NCI-H226 (cell line): ENCODE measurements at regions not wholly inside any gene's neighbourhood (a gene's known extent, or its start where the extent isn't known, plus 50 kb on each side); places are given as distances from the start of the nearest gene placed in this dataset.
A peak's percentile ranks its signal among the peaks of the same experiment; 100 is the strongest.

Experiments used
- DNase-seq: peaks from one replicate; pipeline ENCODE4 v3.0.0-alpha.2; 2015

DNA sequence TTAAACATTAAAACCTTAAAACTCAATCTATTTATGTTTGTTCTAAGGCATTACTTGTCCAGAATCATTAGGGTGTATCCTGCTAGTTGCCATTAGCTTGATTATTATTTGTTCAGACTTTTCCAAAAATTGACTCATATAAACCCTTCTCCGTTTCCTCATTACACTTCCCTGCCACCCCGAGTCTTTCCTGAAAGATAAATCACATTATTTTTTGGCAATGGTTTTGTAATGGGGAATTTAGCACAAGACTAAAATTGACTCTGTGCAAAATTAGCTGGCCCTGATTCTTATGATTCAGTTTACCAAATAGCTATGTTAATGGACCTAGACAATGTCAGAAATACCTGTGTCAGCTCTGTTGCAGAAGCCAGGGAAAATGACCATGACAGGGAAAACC lies 112.2 kb upstream of the NT5C1B start:
- DNase-seq, result no peak

DNA sequence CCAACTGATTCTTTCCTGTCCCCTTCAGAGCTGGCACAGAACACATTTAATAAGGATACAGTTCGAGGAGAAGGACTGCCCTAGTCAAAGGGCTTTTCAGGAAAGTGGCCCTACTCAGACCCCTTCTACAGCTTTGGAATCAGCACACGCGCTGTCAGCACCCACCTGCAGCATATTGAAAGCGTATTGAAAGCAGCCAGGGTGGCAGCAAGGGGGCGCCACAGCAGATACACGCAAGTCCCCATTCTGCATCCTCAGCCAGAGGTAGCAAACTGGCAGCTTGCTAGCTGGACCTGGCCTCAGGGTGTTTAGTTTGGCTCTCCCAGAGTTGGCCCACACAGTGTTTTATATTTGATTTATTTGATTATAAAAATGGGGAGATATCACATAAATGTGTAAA lies 101.0 kb upstream of the NT5C1B start:
- DNase-seq, result no peak

DNA sequence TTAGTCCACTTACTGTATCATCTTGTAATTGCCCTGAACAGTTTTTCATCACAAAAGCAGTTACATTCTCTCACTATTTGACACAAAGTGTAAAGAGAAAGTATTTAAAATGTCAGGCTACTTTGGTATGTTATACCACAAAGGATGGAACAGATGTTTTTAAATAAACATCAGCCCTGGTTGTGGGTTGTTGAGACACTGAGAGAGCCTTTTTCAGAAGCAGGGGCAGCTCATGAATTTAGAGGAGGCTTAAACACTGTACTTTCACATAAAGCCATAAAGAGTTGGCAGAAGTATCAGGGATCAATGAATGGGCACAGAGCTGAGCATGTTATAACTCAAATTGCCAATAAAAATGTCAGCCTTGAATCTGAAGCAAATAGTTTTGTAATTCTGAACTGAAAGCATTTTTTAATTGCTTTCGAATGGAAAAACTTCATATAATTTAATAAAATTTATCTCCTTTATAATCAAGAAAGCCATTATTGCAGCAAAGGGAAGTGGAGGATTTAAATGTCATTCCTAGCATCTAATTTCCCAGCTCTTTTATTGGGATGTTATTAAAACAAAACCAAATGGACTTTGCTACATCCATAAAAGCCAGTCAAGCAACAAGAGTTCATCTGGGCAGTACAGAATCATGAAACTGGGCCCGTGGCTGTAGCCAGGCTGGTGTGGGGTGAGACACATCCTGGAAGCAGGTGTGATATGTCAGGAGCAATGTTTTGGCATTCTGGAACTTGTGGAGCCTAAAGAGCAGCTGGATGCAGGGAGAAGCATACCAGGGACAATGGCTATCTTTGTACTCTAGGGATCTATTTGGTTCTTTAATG lies 95.1 kb upstream of the NT5C1B start:
- DNase-seq, result no peak

DNA sequence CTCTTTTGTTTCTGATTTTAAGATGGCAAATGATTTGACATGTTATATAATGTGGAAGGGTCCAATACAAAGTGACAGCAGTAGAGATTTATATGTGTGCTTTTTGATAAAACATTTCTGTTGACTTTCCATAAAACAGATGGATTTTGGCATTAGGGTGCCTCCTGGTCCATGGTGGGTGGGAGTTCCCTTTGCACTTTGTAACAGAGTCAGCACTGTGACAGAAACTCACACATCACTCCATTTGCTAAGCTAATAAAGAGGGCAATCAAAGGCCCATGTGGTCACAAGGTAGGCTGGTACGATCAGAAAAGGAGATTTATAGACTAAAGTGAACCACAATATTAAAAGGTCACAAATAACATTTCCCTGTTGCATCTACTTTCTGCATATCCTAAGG lies 93.3 kb upstream of the NT5C1B start:
- DNase-seq, result no peak

DNA sequence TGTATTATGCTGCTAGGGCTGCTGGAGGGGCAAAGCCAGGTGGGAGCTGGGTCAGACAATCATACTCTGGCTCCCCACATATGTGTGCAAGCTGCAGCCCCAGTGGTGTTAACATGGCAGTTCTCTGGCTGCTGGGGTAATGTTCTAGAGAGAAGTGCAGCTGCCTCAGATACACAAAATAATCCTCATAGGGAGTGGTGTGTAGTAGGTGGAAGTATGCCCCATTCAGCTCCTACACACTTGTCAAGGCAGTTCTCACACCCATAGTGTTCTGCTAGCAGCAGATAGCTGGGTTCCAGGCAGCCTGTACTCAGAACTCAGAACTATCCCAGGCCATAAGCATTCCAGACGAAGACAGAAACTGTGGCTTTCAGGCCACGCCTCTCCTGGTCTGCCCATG lies 87.9 kb upstream of the NT5C1B start:
- DNase-seq, result no peak

DNA sequence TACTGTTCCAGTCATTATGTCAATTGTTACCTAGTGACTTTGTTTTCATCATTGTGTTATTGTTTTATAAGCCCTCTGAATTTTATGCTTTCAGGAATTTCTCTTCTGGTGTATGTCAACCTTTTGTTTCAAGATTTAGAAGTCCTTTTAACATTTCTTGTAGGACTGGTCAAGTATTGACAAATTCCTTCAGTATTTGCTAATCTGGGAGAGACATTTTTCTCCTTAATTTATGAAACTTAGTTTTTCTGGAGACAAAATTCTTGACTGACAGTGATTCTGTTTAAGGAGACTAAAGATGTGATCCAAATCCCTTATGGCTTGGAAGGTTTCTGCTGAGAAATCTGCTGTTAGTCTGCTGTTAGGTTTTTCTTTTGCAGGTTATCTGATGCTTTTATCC lies 84.9 kb upstream of the NT5C1B start:
- no peak for DNase-seq

DNA sequence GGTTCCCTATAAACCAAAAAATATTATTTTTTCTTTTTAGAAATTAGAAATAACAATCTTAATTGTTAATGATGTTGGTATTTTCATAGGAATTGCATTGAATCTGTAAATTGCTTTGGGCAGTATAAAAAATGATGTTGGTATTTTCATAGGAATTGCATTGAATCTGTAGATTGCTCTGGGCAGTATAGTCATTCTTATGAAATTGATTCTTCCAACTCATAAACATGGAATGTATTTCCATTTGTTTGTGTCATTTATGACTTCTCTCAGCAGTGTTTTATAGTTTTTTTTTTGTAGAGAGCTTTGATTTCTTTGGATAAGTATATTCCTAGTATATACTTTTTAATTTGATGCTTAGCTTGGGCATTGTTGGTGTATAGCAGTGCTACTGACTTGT lies 82.0 kb upstream of the NT5C1B start:
- no peak for DNase-seq

DNA sequence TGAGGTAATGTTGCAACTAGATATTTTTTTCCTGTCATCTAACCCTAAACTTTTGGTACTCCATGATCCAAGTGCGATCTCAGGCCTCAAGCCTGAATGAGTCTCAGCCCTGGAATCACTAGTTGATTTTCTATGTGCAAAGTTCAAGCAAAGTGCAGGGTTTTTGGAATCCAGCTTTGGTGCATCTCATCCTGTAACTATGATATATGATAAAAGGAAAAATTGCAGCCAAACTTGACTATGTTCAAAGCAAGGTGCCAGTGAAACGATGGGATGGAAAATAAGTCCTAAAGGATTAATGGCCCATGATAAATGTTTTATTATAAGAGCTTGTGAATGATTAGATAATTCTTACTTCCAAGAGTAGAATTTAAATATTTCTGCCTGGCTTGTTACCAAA lies 78.9 kb upstream of the NT5C1B start:
- no peak for DNase-seq

DNA sequence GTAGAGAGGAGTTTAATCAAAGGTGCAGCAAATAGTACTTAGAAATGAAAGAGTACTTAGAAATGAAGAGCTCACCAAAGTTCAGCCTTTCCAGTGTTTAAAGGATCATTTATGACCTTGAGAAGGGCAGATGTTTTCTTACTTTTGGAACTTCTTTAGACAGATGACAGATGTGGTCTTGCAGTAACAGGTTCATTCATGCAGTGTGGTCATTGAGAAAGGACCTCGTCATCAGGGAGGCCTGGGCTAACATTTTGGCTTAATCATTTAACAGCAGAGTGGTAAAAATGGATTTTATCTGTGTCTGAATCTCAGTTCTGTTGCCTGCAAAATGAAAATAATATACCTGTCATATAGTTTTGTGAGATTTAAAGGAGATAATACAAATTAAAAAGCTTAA lies 75.1 kb upstream of the NT5C1B start:
- no peak for DNase-seq

DNA sequence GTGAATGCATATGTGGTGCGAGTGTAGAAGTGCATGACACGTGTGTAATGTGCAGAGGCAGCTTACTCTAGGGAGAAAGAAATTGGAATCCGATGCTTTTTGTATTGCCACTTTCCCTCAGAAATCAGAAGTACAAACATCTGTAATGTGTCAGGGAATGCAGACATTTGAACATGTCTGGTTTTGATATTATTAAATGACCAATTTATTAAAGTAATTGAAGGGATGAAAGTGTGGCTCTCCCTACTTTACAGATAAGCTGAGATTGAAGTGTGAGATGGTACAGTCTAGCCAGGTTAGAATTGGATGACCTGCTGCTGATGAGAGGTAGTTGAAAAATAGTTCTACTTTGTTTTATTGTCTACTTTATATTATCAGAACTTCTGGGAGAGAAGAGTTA lies 74.5 kb upstream of the NT5C1B start:
- no peak for DNase-seq

DNA sequence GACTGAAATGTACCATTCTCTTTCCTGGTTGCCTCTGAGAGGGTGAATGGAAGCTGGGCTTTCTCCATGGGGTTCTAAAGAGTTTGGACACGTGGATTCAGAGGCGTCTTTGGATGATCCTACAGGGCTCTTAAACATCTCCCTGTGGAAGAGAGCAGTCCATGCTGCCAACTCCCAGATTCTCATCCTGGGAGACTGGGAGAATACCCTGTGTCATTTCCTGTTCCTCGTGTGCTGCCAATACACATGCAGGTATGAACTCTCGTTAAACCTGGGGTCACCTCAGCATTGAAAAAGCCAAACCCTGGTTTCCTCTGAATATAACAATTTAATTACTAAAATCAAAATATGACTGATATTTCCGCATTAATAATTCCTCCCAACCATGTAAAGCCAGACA lies 73.3 kb upstream of the NT5C1B start:
- peak; percentile 25 for DNase-seq

DNA sequence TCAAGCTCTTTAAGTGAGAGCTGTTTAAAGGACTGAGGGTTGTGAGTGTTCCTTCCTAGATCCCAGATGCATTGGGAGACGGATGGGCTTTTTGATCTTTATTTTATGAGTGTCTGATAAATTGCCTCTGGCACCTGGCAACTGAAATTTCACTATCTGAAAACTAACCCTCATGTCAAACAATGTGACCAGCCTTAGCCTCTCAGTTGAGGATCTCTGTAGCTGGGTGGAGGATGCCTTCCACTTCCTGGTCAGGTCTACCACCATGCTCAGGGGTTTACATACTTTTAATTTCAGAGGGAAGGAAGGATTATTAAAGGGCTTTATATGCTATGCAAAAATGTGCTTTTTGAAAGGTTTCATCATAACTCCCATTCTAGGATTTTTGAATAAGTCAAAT lies 70.5 kb upstream of the NT5C1B start:
- DNase-seq, result no peak

DNA sequence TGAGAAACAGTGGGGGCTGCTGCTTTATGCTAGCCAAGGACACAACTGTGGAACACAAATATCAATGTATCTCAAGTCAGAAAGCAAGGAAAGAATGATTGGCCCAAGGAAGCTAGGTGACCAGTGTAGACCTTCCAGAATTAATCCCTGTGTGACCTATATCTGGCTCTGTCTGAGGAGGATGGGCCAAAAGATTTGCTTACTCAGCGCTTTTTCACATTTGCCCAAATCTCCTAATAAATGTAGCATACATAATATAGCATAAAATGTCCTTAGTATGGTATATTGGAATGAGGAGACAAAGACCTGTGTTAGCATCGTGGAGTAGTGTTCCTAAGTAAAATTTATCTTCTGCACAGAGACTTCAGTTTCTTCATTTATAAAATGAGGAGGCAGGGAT lies 66.7 kb upstream of the NT5C1B start:
- no peak for DNase-seq

DNA sequence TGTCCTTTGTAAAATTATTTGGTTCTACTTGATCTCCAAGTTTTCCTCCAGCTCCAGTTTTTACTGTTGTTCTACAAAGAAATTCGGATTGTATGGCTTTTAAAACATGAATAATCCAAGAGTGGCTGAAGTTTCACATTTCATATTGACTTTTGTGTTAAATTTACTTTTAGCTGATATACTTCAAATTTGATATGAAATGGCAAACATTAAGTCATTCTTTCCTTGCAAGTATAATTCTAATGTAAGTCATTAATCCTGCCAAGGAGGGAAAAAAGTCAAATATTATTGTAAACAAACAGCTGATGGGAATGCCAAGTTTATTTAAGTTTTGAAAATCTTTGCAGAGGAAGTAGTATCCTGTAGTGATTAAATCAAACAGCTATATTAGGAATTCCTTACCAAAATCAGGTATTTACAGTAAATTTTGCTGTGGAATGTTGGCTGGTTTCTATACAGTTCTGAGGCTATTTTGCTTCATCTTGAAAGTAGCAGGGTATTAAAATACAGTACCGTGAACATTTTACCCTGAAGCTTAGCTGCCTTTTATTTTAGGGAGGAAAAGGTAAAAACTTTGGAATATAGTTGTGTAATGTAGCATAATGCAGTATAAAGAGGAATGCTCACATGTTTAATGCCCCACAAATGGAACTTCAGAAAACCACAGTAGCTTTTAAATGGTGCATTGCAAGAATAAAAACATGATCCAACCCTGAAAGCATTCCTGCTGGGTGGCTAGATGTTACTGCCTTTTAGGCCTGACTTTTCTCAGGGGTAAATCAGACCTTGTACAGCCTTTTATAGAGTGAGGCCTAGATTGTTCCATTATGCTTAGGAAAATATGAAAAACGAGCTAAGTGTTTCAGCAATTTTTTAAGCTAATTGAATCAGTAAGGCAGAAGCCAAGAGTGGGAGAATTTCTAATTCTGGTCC lies 62.7 kb upstream of the NT5C1B start:
- DNase-seq, result peak; percentile 13

DNA sequence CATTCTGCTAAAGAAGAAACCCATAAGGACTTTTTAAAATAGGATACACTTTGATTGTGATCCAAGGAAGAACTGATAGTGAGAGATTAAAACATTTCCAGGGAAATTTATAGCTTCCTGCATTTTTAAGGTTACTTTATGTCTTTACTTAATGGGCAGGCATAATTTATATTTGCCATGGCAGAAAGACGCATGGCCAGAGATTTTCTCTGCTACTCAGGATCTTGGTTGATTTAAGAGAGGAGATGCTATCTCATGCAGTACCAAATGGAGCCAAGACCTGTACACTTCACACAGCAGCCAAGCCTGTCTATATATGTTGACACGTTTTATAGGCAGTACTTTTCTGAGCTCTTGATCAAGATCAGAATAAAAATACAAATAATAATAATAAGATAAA lies 60.9 kb upstream of the NT5C1B start:
- DNase-seq, result no peak

DNA sequence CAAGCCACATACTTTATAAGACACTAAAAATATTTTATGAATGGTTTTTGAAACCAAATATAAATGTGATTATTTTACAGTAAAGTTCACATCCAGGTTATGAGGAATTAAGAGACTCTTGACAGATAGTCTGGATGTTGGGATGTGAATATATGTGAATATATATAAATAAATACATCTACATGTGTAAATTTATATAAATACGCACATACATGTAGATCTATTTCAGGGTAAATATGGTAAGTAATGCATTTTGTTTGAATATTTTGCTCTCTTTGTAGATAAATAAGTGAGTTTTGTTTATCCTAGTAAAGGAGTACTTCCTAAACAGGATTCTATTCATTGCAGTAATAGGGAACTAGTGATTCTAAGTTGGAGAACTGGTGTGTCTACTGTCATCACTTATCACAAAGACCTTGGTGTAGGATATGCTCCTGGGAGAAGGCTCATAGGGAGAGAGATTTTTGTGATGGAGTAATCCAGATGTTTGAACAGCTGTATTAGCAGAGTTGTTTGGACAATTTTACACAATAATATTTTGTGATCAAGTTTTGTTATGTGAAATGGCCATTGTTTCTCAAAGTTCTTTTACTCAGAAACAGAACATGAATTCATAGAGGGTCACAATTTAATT lies 60.2 kb upstream of the NT5C1B start:
- DNase-seq, result no peak

DNA sequence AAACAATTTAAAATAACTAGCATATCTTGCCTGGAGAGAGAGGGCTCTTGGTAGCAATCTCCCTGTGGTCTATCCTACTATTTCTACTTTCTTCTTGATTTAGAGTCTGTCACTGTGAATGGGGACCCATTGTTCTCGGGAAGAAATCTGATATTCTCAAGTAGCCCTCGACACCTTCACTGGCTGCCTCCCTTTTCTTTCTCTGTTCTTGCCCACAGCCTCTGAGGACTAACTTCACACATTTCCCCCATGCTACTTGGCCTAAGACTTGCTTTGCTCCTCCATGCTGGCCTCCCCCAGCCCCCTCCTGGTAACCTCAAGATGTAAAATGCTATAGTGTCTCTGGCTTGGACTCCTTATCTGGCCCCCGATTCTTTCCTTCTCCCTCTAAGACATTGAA lies 58.8 kb upstream of the NT5C1B start:
- no peak for DNase-seq

DNA sequence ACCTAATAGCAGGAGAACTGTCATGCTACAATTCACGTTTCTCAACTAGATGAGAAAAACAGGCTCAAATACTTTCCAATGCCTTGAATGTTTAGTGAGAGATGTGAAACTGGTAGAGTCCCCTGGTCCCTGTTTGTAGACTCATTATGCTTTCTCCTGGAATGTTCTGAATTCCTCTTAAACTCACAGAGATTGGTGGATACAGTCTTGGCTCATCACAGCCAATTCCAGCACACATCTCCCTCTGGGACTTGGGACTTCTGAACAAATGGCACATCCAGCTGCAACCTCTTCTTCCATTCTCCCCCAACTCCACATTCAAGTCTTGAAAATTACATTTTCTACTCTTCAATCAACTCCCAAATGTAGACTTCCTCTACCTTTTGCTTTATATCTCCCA lies 58.4 kb upstream of the NT5C1B start:
- no peak for DNase-seq

DNA sequence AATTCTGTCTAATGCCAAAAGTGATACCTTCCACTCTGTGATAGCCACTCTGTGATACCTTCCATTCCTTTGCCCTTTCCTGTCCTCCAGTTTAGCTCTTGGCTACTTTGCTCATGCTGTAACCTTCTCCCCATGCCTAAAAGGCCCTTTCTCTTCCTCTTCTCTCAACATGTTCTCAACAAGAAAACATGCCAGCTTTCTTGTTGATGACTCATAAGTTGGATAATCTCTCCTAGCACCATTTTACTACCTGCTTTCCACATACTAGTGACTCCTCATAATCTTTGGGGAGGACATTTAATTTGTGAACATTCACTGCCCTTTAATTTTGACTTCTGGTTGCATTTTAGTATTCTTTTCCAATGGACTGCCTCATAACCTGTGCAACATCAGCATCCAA lies 55.9 kb upstream of the NT5C1B start:
- DNase-seq, result peak; percentile 36

DNA sequence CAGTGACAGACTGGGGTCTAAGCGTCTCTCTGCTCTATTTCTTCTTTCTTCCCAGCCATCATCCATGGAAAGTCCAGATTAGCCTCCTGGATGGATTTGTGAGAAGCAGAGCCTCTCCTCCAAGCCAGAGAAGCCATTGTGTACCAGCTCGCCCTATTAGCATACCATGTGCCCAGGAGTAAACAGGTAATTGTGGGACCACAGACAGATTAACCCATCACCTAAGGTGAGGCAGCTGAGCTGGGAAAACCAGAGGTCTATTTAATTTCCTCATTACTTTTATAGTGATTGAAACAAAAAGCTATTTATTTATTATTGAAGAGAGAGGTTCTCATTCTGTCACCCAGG lies 54.7 kb upstream of the NT5C1B start:
- DNase-seq, result no peak

DNA sequence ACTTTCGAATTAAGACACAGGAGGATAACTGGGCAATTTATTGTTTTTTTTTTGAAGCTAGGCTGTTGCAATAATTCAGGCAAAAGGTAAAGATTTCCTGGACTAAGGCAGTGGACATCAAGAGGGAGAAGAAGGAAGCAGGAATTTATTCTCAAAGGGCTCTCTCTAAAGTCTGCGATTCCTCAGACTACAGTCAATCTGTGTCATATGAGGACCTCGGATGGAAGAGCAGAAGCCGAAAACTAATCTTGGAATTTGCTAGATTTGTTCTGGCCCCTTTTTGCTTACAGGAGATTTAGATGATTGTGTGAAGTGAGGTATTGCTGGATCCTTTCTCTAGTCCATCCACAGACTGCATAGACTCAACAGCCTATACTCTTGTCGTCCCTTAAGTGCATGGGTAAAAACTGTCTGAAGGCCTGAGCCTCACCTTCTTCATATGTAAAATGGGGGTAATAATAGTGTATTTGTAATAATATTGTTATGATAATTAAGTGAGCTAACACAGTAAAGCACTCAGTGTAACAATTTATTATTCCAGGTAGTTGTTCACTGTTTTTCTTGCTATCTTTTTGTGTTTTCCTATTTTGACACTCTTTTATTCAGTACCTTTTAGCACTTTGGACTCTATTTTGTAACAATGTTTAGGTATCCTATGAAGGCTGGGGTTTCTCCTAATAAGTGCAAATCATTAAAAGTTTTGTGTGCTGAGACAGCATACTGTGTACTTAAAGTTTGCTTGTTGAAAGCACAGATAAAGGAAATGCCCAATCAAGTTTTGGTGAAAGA lies 54.2 kb upstream of the NT5C1B start:
- no peak for DNase-seq

DNA sequence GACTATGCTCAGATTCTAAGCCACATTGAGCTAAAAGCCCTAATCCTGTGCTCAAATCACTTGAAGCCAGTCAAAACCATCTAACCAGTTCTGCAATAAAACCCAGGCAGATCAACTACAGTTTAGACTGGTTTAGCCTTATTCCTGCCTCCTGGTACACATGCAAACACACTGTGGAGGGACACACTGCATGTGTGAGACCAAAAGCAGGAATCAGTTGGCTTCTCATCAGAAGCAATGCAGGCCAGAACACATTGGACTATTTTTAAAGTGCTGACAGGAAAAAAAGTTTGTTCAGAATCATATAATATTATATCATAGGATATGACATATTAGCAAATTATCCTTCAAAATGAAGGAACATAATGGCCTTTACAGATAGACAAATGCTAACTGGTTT lies 52.5 kb upstream of the NT5C1B start:
- DNase-seq, result no peak
